Upper lobe of right lung (tissue), 1 donor: ENCODE measurements at regions not wholly inside any gene's neighbourhood (a gene's known extent, or its start where the extent isn't known, plus 50 kb on each side); places are given as distances from the start of the nearest gene placed in this dataset.

Experiments
- ATAC-seq: fragments of 200-7000 bp; cut with Tn5 transposase; one replicate; pipeline ENCODE4 v1.9.1; 2020; ENCODE audit warnings: mild to moderate bottlenecking, moderate library complexity
- DNase-seq: peaks from one replicate; pipeline ENCODE4 v3.0.0-alpha.2; 2020
- H3K27ac ChIP-seq: fragments of 200-600 bp; one replicate; pipeline ENCODE4 v1.8.0; 2022
- H3K27me3 ChIP-seq: fragments of 200-600 bp; one replicate; pipeline ENCODE4 v1.8.0; 2022; ENCODE audit warnings: mild to moderate bottlenecking
- H3K36me3 ChIP-seq: fragments of 200-600 bp; one replicate; pipeline ENCODE4 v1.8.0; 2022
- H3K4me1 ChIP-seq: fragments of 200-600 bp; one replicate; pipeline ENCODE4 v1.8.0; 2022
- H3K4me3 ChIP-seq: fragments of 200-600 bp; one replicate; pipeline ENCODE4 v1.8.0; 2022; ENCODE audit warnings: mild to moderate bottlenecking
- H3K9me3 ChIP-seq: fragments of 200-600 bp; one replicate; pipeline ENCODE4 v1.8.0; 2022
- CTCF ChIP-seq: fragments of 200-600 bp; IDR thresholded peaks from one replicate; pipeline ENCODE4 v1.8.0; 2022; ENCODE audit warnings: antibody characterized with exemption
- intact Hi-C: fragments of 100-400 bp; cut with DNase I; formaldehyde crosslinking; loops from one replicate; pipeline ENCODE4 v1.11.0; 2022
- donor health status: DM: no; HTN: yes; CAD: no; lungs with severe emphysema.

GRCh38 chr5:171509467-171509866 lies 90.0 kb downstream of the FGF18 start:
- H3K9me3 ChIP-seq = no peaks in the 10 kb centered on the region
- no peaks in the 10 kb centered on the region for H3K27me3 ChIP-seq
- intact Hi-C loops = no loop called here
- ATAC-seq (no peak), DNase-seq (no peak)
- no peaks in the 10 kb centered on the region for H3K4me1 ChIP-seq
- no peak overlapping the region for H3K27ac ChIP-seq
- no peaks in the 10 kb centered on the region for H3K36me3 ChIP-seq
- H3K4me3 ChIP-seq = no peak overlapping the region
- no peak for TF ChIP-seq CTCF

- Histone ChIP-seq H3K4me3 (no peak overlapping the region), H3K4me1 (no peaks in the 10 kb centered on the region), H3K27me3 (no peaks in the 10 kb centered on the region), H3K36me3 (no peaks in the 10 kb centered on the region), H3K9me3 (no peaks in the 10 kb centered on the region), H3K27ac (no peak overlapping the region)
- TF ChIP-seq CTCF = no peak
- intact Hi-C loops = no loop called here
- DNase-seq (no peak), ATAC-seq (no peak)
Observed at GRCh38 chr5:171512397-171512796, 93.0 kb downstream of the FGF18 start.

- H3K36me3 ChIP-seq = no peaks in the 10 kb centered on the region
- DNase-seq (no peak), ATAC-seq (no peak)
- TF ChIP-seq CTCF = no peak
- H3K4me1 ChIP-seq = no peaks in the 10 kb centered on the region
- H3K27ac ChIP-seq = no peak overlapping the region
- no peak overlapping the region for H3K4me3 ChIP-seq
- H3K27me3 ChIP-seq = no peaks in the 10 kb centered on the region
- H3K9me3 ChIP-seq = no peaks in the 10 kb centered on the region
- intact Hi-C loops = no loop called here
Observed at GRCh38 chr5:171513591-171513990, 94.1 kb downstream of the FGF18 start.

GRCh38 chr5:171518916-171519315 lies 99.5 kb downstream of the FGF18 start:
- H3K4me3 ChIP-seq = no peak overlapping the region
- DNase-seq (no peak), ATAC-seq (no peak)
- no peak overlapping the region for H3K27ac ChIP-seq
- no peaks in the 10 kb centered on the region for H3K9me3 ChIP-seq
- peaks cover 9% of the 10 kb centered on the region for H3K4me1 ChIP-seq
- TF ChIP-seq CTCF = no peak
- intact Hi-C loops = no loop called here
- H3K36me3 ChIP-seq = no peaks in the 10 kb centered on the region
- no peaks in the 10 kb centered on the region for H3K27me3 ChIP-seq

GRCh38 chr5:171520300-171521174 lies 101.1 kb downstream of the FGF18 start:
- intact Hi-C loops = no loop called here
- peaks cover 16% of the 10 kb centered on the region for H3K4me1 ChIP-seq
- no peaks in the 10 kb centered on the region for H3K27me3 ChIP-seq
- no peaks in the 10 kb centered on the region for H3K36me3 ChIP-seq
- peak overlapping the region; percentile 11 for H3K27ac ChIP-seq
- peak; percentile 41 for ATAC-seq
- no peak overlapping the region for H3K4me3 ChIP-seq
- TF ChIP-seq CTCF = no peak
- no peak for DNase-seq
- no peaks in the 10 kb centered on the region for H3K9me3 ChIP-seq
